ENCODE measurements at regions not wholly inside any gene's neighbourhood (a gene's known extent, or its start where the extent isn't known, plus 50 kb on each side); places are given as distances from the start of the nearest gene placed in this dataset.

DNA sequence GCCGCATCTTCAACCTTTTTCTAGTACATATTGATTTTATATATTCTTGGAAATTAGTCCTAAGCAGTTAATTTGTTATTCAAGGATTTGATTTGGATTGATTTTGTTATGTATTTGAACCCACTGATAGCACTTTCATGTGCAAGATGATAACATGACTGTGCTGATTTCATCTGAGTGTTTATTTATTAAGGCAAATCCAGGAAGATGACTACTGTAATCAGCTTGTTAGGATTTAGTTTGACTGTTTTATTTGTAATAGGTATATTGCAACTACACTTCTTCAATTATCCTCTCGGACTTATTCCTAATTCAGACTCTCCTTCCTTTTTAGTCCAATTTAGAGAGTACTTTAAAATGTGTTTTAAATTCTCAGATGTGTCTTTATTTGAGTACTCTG is 75.1 kb upstream of the PRKG1 start:
- no peak overlapping the region for H3K27ac ChIP-seq
- TF ChIP-seq ZFX (IDR thresholded peaks at IDR 0.05; ENCODE audit: borderline replicate concordance) (no peak), CTCF (IDR thresholded peaks at IDR 0.05) (no peak)

- no peak overlapping the region for H3K27ac ChIP-seq
Observed at GRCh38 chr10:51000164-51000563, 74.1 kb upstream of the PRKG1 start.

GRCh38 chr10:51000976-51001375 is 73.3 kb upstream of the PRKG1 start:
- H3K27ac ChIP-seq: no peak overlapping the region
- no peak for TF ChIP-seq CTCF (IDR thresholded peaks at IDR 0.05)
- TF ChIP-seq ZFX (IDR thresholded peaks at IDR 0.05; ENCODE audit: borderline replicate concordance): no peak

More at GRCh38 chr10:51000164-51000563, 74.1 kb upstream of the PRKG1 start:
- TF ChIP-seq ZFX (IDR thresholded peaks at IDR 0.05; ENCODE audit: borderline replicate concordance) (no peak), CTCF (IDR thresholded peaks at IDR 0.05) (no peak)

GRCh38 chr10:51001587-51001986 is 72.7 kb upstream of the PRKG1 start:
- no peak overlapping the region for H3K27ac ChIP-seq
- TF ChIP-seq CTCF (IDR thresholded peaks at IDR 0.05): peak; percentile 74
- TF ChIP-seq ZFX (IDR thresholded peaks at IDR 0.05; ENCODE audit: borderline replicate concordance): no peak

DNA sequence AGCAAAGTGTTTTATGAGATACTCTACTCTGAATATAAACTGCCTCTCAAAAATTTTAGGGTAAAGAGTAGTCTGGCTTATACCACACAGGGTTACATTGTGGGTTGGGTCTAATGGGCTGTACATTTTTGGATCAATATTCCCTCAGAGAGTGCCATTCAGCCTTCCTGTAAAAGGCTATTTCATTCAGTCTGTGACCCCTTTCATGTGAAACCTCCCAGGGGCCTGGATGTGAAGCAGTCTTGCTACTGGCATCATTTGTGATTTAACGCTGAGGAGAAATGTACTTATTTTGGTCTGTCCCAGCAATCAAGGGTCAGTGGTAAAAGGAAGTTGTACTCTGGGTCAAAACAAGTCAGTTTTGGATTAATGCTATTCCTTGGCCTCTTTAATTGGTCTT is 71.8 kb upstream of the PRKG1 start:
- TF ChIP-seq CTCF (IDR thresholded peaks at IDR 0.05): no peak
- no peak for TF ChIP-seq ZFX (IDR thresholded peaks at IDR 0.05; ENCODE audit: borderline replicate concordance)
- H3K27ac ChIP-seq: no peak overlapping the region

DNA sequence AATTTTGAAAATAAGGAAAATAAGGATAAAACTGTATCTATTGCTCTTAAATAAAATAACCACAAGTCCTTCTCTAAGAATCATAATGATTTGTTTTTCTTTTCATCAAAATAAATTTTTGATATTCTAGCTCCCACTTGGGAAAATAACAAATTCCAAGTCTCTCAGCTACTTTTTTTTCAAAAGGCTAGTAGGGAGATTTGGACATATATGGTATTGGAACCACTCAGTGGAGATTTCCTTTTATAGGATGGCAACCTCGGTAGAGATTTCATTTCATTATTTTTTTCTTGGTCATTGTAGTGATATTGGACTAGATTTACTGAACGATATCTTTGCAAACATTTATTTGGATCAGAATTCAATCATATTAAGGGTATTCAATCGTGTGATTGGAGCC is 69.5 kb upstream of the PRKG1 start:
- no peak overlapping the region for H3K27ac ChIP-seq

GRCh38 chr10:51005551-51005950 is 68.7 kb upstream of the PRKG1 start:
- H3K27ac ChIP-seq: no peak overlapping the region
- TF ChIP-seq CTCF (IDR thresholded peaks at IDR 0.05): no peak
- TF ChIP-seq ZFX (IDR thresholded peaks at IDR 0.05; ENCODE audit: borderline replicate concordance): no peak

More for the DNA sequence above, 69.5 kb upstream of the PRKG1 start:
- TF ChIP-seq CTCF (IDR thresholded peaks at IDR 0.05) (no peak), ZFX (IDR thresholded peaks at IDR 0.05; ENCODE audit: borderline replicate concordance) (no peak)

Data from 22Rv1 (cell line).